ENCODE measurements at regions not wholly inside any gene's neighbourhood (a gene's known extent, or its start where the extent isn't known, plus 50 kb on each side); places are given as distances from the start of the nearest gene placed in this dataset.

- Histone ChIP-seq H3K4me3 (ENCODE audit: low read depth, low read length) (no peak overlapping the region), H3K4ac (ENCODE audit: low read depth, low read length) (no peak overlapping the region), H2BK120ac (ENCODE audit: insufficient read depth, low read length, poor library complexity) (no peak overlapping the region), H3K9me3 (ENCODE audit: insufficient read depth, low read depth, low read length) (no peaks in the 10 kb centered on the region), H3K4me1 (ENCODE audit: control insufficient read depth in 1 of 2, insufficient read depth in 2 of 2, low read length in 2 of 2) (no peaks in the 10 kb centered on the region), H3K27me3 (ENCODE audit: insufficient read depth, low read length) (no peaks in the 10 kb centered on the region), H3K14ac (ENCODE audit: low read length) (no peak overlapping the region), H3K27ac (ENCODE audit: low read depth, low read length) (no peak overlapping the region), H4K8ac (ENCODE audit: low read depth, low read length) (no peak overlapping the region), H3K18ac (ENCODE audit: low read length) (no peak overlapping the region), H2AK5ac (ENCODE audit: low read length) (no peak overlapping the region), H4K12ac (ENCODE audit: low read depth, low read length) (no peak overlapping the region), H3K4me2 (ENCODE audit: low read length) (no peak overlapping the region), H3K79me1 (ENCODE audit: low read length) (no peaks in the 10 kb centered on the region), H2BK5ac (ENCODE audit: low read depth, low read length, poor library complexity) (no peak overlapping the region), H4K91ac (ENCODE audit: low read depth, low read length) (no peak overlapping the region), H3K36me3 (ENCODE audit: control insufficient read depth in 1 of 2, insufficient read depth in 2 of 2, low read length in 2 of 2) (no peaks in the 10 kb centered on the region), H2BK12ac (ENCODE audit: low read length) (no peak overlapping the region), H3K9ac (ENCODE audit: low read length) (no peak overlapping the region), H2AFZ (ENCODE audit: insufficient read depth, low read length, poor library complexity) (no peak overlapping the region), H3K23ac (ENCODE audit: low read length) (no peak overlapping the region), H3K79me2 (ENCODE audit: control insufficient read depth, insufficient read depth, low read length, poor library complexity) (no peaks in the 10 kb centered on the region)
- WGBS (ENCODE audit: extremely low coverage, insufficient coverage, insufficient read length): no CpG with 5 or more reads among the region's 11 CpGs
- no peak for DNase-seq
Observed at GRCh38 chr12:76252031-76252430, 96.2 kb downstream of the BBS10 start.

DNA sequence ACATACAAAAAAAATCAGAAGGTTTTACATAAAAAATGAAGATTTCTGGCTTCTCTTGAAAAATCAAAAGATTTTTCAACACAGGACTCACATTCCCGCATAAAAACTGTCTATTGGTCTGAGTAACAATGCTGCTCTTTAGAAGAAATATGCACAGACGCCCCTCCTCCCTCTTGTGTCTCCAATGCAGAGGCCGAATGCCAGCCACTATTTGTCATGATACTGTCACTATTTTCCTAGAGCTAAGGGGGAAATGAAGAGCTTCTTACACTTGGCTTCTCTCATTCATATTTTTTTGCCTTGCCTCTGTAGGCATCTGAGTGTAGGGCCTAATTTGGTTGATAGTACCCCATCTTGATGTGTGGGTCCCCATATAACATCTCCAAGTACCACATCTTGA, 98.0 kb downstream of the BBS10 start:
- DNase-seq: no peak
- Histone ChIP-seq H2AFZ (ENCODE audit: insufficient read depth, low read length, poor library complexity) (no peak overlapping the region), H3K14ac (ENCODE audit: low read length) (no peak overlapping the region), H3K4ac (ENCODE audit: low read depth, low read length) (no peak overlapping the region), H3K4me2 (ENCODE audit: low read length) (no peak overlapping the region), H2AK5ac (ENCODE audit: low read length) (no peak overlapping the region), H3K18ac (ENCODE audit: low read length) (no peak overlapping the region), H3K27me3 (ENCODE audit: insufficient read depth, low read length) (no peaks in the 10 kb centered on the region), H4K8ac (ENCODE audit: low read depth, low read length) (no peak overlapping the region), H3K9me3 (ENCODE audit: insufficient read depth, low read depth, low read length) (no peaks in the 10 kb centered on the region), H3K9ac (ENCODE audit: low read length) (no peak overlapping the region), H3K4me3 (ENCODE audit: low read depth, low read length) (no peak overlapping the region), H3K4me1 (ENCODE audit: control insufficient read depth in 1 of 2, insufficient read depth in 2 of 2, low read length in 2 of 2) (no peaks in the 10 kb centered on the region), H4K12ac (ENCODE audit: low read depth, low read length) (no peak overlapping the region), H3K27ac (ENCODE audit: low read depth, low read length) (no peak overlapping the region), H2BK5ac (ENCODE audit: low read depth, low read length, poor library complexity) (no peak overlapping the region), H3K79me2 (ENCODE audit: control insufficient read depth, insufficient read depth, low read length, poor library complexity) (no peaks in the 10 kb centered on the region), H2BK12ac (ENCODE audit: low read length) (no peak overlapping the region), H2BK120ac (ENCODE audit: insufficient read depth, low read length, poor library complexity) (no peak overlapping the region), H4K91ac (ENCODE audit: low read depth, low read length) (no peak overlapping the region), H3K23ac (ENCODE audit: low read length) (no peak overlapping the region), H3K79me1 (ENCODE audit: low read length) (no peaks in the 10 kb centered on the region), H3K36me3 (ENCODE audit: control insufficient read depth in 1 of 2, insufficient read depth in 2 of 2, low read length in 2 of 2) (no peaks in the 10 kb centered on the region)
- no CpG with 5 or more reads among the region's 3 CpGs for WGBS (ENCODE audit: extremely low coverage, insufficient coverage, insufficient read length)

DNA sequence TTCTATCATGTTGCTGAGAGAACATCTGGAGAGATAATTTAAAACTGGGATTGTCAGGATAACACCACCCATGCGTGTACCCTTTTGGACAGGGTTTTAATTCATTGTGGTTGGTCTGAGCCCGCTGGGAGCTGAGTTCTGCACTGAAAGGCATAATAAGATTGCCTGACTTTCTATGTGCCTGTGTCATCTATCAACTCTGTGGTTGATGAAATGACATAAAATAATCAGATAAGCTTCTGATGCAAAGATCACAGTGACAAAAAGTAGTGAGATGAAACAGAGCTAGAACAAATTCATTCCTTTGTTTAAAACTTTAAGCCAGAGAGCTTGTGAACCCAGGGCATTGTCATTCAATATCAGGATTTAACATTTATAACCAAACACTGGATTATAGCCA, 98.7 kb downstream of the BBS10 start:
- Histone ChIP-seq H3K18ac (ENCODE audit: low read length) (no peak overlapping the region), H3K36me3 (ENCODE audit: control insufficient read depth in 1 of 2, insufficient read depth in 2 of 2, low read length in 2 of 2) (no peaks in the 10 kb centered on the region), H3K9ac (ENCODE audit: low read length) (no peak overlapping the region), H2BK5ac (ENCODE audit: low read depth, low read length, poor library complexity) (no peak overlapping the region), H2BK12ac (ENCODE audit: low read length) (no peak overlapping the region), H3K79me2 (ENCODE audit: control insufficient read depth, insufficient read depth, low read length, poor library complexity) (no peaks in the 10 kb centered on the region), H3K14ac (ENCODE audit: low read length) (no peak overlapping the region), H2AK5ac (ENCODE audit: low read length) (no peak overlapping the region), H3K23ac (ENCODE audit: low read length) (no peak overlapping the region), H3K27me3 (ENCODE audit: insufficient read depth, low read length) (no peaks in the 10 kb centered on the region), H3K4me1 (ENCODE audit: control insufficient read depth in 1 of 2, insufficient read depth in 2 of 2, low read length in 2 of 2) (no peaks in the 10 kb centered on the region), H3K4me3 (ENCODE audit: low read depth, low read length) (no peak overlapping the region), H3K79me1 (ENCODE audit: low read length) (no peaks in the 10 kb centered on the region), H4K91ac (ENCODE audit: low read depth, low read length) (no peak overlapping the region), H2AFZ (ENCODE audit: insufficient read depth, low read length, poor library complexity) (no peak overlapping the region), H3K9me3 (ENCODE audit: insufficient read depth, low read depth, low read length) (no peaks in the 10 kb centered on the region), H3K27ac (ENCODE audit: low read depth, low read length) (no peak overlapping the region), H3K4me2 (ENCODE audit: low read length) (no peak overlapping the region), H2BK120ac (ENCODE audit: insufficient read depth, low read length, poor library complexity) (no peak overlapping the region), H4K8ac (ENCODE audit: low read depth, low read length) (no peak overlapping the region), H3K4ac (ENCODE audit: low read depth, low read length) (no peak overlapping the region), H4K12ac (ENCODE audit: low read depth, low read length) (no peak overlapping the region)
- no peak for DNase-seq
- no CpG with 5 or more reads among the region's 2 CpGs for WGBS (ENCODE audit: extremely low coverage, insufficient coverage, insufficient read length)

DNA sequence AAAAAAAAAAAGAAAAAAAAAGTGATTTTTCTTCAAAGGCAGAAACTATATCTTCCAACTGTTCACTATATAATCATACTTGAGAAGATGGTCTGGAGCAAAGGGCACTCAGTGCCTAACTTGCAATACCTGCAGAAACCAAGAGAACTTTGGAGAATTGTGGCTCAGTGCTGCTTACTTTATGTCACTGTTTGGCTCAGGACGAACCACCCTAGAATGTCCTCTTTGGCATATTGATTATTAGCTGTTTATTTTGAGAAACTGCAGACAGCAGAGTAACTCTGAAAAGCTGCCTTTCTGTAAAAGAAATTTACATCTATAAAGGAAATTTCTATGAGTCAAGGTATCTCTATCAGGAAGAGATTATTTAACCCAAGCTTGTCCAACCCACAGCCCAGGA, 100.2 kb downstream of the BBS10 start:
- WGBS (ENCODE audit: extremely low coverage, insufficient coverage, insufficient read length): no CpG with 5 or more reads among the region's 1 CpG
- H2BK5ac ChIP-seq (ENCODE audit: low read depth, low read length, poor library complexity): no peak overlapping the region

More for the DNA sequence above, 100.2 kb downstream of the BBS10 start:
- Histone ChIP-seq H3K4me3 (ENCODE audit: low read depth, low read length) (no peak overlapping the region), H2AK5ac (ENCODE audit: low read length) (no peak overlapping the region), H3K36me3 (ENCODE audit: control insufficient read depth in 1 of 2, insufficient read depth in 2 of 2, low read length in 2 of 2) (no peaks in the 10 kb centered on the region), H3K27ac (ENCODE audit: low read depth, low read length) (no peak overlapping the region), H3K14ac (ENCODE audit: low read length) (no peak overlapping the region), H4K12ac (ENCODE audit: low read depth, low read length) (no peak overlapping the region), H3K4me1 (ENCODE audit: control insufficient read depth in 1 of 2, insufficient read depth in 2 of 2, low read length in 2 of 2) (no peaks in the 10 kb centered on the region), H2BK120ac (ENCODE audit: insufficient read depth, low read length, poor library complexity) (no peak overlapping the region), H3K79me1 (ENCODE audit: low read length) (no peaks in the 10 kb centered on the region), H3K4me2 (ENCODE audit: low read length) (no peak overlapping the region), H3K9me3 (ENCODE audit: insufficient read depth, low read depth, low read length) (no peaks in the 10 kb centered on the region), H3K27me3 (ENCODE audit: insufficient read depth, low read length) (no peaks in the 10 kb centered on the region), H3K18ac (ENCODE audit: low read length) (no peak overlapping the region), H3K23ac (ENCODE audit: low read length) (no peak overlapping the region), H3K9ac (ENCODE audit: low read length) (no peak overlapping the region), H2BK12ac (ENCODE audit: low read length) (no peak overlapping the region), H3K79me2 (ENCODE audit: control insufficient read depth, insufficient read depth, low read length, poor library complexity) (no peaks in the 10 kb centered on the region), H3K4ac (ENCODE audit: low read depth, low read length) (no peak overlapping the region), H4K91ac (ENCODE audit: low read depth, low read length) (no peak overlapping the region), H4K8ac (ENCODE audit: low read depth, low read length) (no peak overlapping the region), H2AFZ (ENCODE audit: insufficient read depth, low read length, poor library complexity) (no peak overlapping the region)
- no peak for DNase-seq

Data from trophoblast cell (in vitro differentiated cells and primary cell).